Keratinocyte (primary cell): ENCODE measurements at regions not wholly inside any gene's neighbourhood (a gene's known extent, or its start where the extent isn't known, plus 50 kb on each side); places are given as distances from the start of the nearest gene placed in this dataset.

Source experiments
- DNase-seq: peaks from one replicate; pipeline ENCODE4 v3.0.0-alpha.2; 2011; ENCODE audit warnings: low read depth, missing footprints, low spot score
- FAIRE-seq: peaks from 2 replicates; lab custom pipeline; 2011; peaks lifted over from hg19 to GRCh38; lab: Jason Lieb, UNC
- H2AFZ ChIP-seq: 2 replicates; pipeline ENCODE4 v1.6.0; 2012; ENCODE audit warnings: low read length, control low read depth, inconsistent platforms; ENCODE audit not compliant: control insufficient read depth
- H3K27ac ChIP-seq: 2 replicates; pipeline ENCODE4 v1.5.1; 2011; ENCODE audit warnings: low read length; ENCODE audit not compliant: control insufficient read depth, insufficient read depth
- H3K27me3 ChIP-seq: 3 replicates; pipeline ENCODE4 v1.6.0; 2011; ENCODE audit warnings: low read length; ENCODE audit not compliant: control insufficient read depth, insufficient read depth; ENCODE audit errors: extremely low read depth
- H3K36me3 ChIP-seq, 2 experiments: 2 replicates in 1 of 2; 3 replicates in 1 of 2; pipeline ENCODE4 v1.5.1; 2011; ENCODE audit warnings: low read length in 2 of 2, mild to moderate bottlenecking in 1 of 2; ENCODE audit not compliant: control insufficient read depth in 2 of 2, insufficient read depth in 2 of 2; ENCODE audit errors: extremely low read depth in 1 of 2
- H3K4me1 ChIP-seq: 3 replicates; pipeline ENCODE4 v1.5.1; 2011; ENCODE audit warnings: low read length; ENCODE audit not compliant: control insufficient read depth, insufficient read depth; ENCODE audit errors: extremely low read depth
- H3K4me2 ChIP-seq: 3 replicates; pipeline ENCODE4 v1.6.0; 2011; ENCODE audit warnings: low read depth, low read length; ENCODE audit not compliant: control insufficient read depth, insufficient read depth; ENCODE audit errors: extremely low read depth
- H3K4me3 ChIP-seq, 3 experiments: fragments of 200-600 bp in 1 of 3; sonication (generic) in 1 of 3; 2 replicates in 2 of 3; 3 replicates in 1 of 3; pipeline ENCODE4 v1.5.1; 2011 to 2016; ENCODE audit warnings: low read length in 3 of 3, mild to moderate bottlenecking in 3 of 3, control low read depth in 2 of 3, inconsistent platforms in 1 of 3, low read depth in 1 of 3, mixed read lengths in 1 of 3, mixed run types in 1 of 3, moderate library complexity in 1 of 3; ENCODE audit not compliant: control insufficient read depth in 2 of 3, insufficient read depth in 2 of 3; ENCODE audit errors: extremely low read depth in 1 of 3
- H3K79me2 ChIP-seq: 2 replicates; pipeline ENCODE4 v1.6.0; 2012; ENCODE audit warnings: low read length; ENCODE audit not compliant: control insufficient read depth, insufficient read depth
- H3K9ac ChIP-seq: 3 replicates; pipeline ENCODE4 v1.6.0; 2011; ENCODE audit warnings: low read length; ENCODE audit not compliant: control insufficient read depth, insufficient read depth; ENCODE audit errors: extremely low read depth
- H3K9me1 ChIP-seq: 3 replicates; pipeline ENCODE4 v1.6.0; 2011; ENCODE audit warnings: low read length; ENCODE audit not compliant: control insufficient read depth, insufficient read depth; ENCODE audit errors: extremely low read depth
- H3K9me3 ChIP-seq: 2 replicates; pipeline ENCODE4 v1.5.1; 2012; ENCODE audit warnings: low read depth, low read length; ENCODE audit not compliant: control insufficient read depth
- H4K20me1 ChIP-seq: 3 replicates; pipeline ENCODE4 v1.6.0; 2011; ENCODE audit warnings: low read length; ENCODE audit not compliant: control insufficient read depth, insufficient read depth; ENCODE audit errors: extremely low read depth
- EZH2 ChIP-seq: IDR thresholded peaks from one replicate; pipeline ENCODE4 v1.6.1; 2012; ENCODE audit warnings: inconsistent platforms, mild to moderate bottlenecking, low read length, moderate library complexity
- dilution Hi-C: fragments of 300-500 bp; cut with MboI; formaldehyde crosslinking; loops from one replicate; pipeline ENCODE4 v1.7.0; 2020; ENCODE audit warnings: low sequenced_read_pairs; ENCODE audit not compliant: extremely low pct_ligation_motif_present
- TF ChIP-seq, protein P1 (sequence below), 3 experiments: IDR thresholded peaks in 1 of 3; conservative IDR thresholded peaks in 1 of 3; optimal IDR thresholded peaks in 1 of 3; 2 replicates in 2 of 3; 3 replicates in 1 of 3; pipeline versions ENCODE3 to v1.5.1; 2011; ENCODE audit warnings: low read length in 3 of 3, mild to moderate bottlenecking in 3 of 3, moderate library complexity in 2 of 3, control low read depth in 1 of 3, inconsistent platforms in 1 of 3; ENCODE audit not compliant: insufficient read depth in 2 of 3; ENCODE audit errors: extremely low read depth in 1 of 3

DNA sequence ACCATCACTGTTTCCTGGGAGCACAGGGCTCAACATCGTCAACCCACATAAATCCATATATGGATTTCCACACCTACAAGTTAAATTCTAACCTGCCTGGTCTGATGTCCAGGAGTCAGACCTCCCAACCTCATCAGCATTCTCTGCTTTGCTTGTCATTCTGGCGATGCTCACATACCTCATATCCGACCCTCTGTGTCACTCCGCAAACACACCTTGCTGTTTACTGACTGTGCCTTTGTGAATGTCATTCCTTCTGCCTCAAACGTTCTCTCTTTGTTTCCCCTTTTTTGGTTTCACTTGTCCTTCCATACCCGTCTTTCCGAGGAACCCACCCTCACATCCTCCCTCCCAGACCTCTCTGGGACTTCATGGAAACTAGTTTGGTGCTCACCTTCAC lies 187.1 kb downstream of the ACTR3 start:
- H3K36me3 ChIP-seq = no peaks in the 10 kb centered on the region
- DNase-seq (no peak), FAIRE-seq (no peak)
- no peaks in the 10 kb centered on the region for H4K20me1 ChIP-seq
- H3K4me1 ChIP-seq = no peaks in the 10 kb centered on the region
- no peak overlapping the region for H3K4me3 ChIP-seq
- no peak overlapping the region for H3K27ac ChIP-seq
- no peaks in the 10 kb centered on the region for H3K79me2 ChIP-seq
- TF ChIP-seq, protein P1, sequence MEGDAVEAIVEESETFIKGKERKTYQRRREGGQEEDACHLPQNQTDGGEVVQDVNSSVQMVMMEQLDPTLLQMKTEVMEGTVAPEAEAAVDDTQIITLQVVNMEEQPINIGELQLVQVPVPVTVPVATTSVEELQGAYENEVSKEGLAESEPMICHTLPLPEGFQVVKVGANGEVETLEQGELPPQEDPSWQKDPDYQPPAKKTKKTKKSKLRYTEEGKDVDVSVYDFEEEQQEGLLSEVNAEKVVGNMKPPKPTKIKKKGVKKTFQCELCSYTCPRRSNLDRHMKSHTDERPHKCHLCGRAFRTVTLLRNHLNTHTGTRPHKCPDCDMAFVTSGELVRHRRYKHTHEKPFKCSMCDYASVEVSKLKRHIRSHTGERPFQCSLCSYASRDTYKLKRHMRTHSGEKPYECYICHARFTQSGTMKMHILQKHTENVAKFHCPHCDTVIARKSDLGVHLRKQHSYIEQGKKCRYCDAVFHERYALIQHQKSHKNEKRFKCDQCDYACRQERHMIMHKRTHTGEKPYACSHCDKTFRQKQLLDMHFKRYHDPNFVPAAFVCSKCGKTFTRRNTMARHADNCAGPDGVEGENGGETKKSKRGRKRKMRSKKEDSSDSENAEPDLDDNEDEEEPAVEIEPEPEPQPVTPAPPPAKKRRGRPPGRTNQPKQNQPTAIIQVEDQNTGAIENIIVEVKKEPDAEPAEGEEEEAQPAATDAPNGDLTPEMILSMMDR (optimal IDR thresholded peaks at IDR 0.05 in 1 of 3, IDR thresholded peaks at IDR 0.05 in 1 of 3, conservative IDR thresholded peaks at IDR 0.05 in 1 of 3; ENCODE audit: extremely low read depth in 1 of 3, insufficient read depth in 2 of 3, low read length in 3 of 3) = no peak
- no peak for TF ChIP-seq EZH2
- no peak overlapping the region for H3K4me2 ChIP-seq
- no peaks in the 10 kb centered on the region for H3K9me1 ChIP-seq
- H2AFZ ChIP-seq = no peak overlapping the region
- H3K9me3 ChIP-seq = no peaks in the 10 kb centered on the region
- H3K27me3 ChIP-seq = no peaks in the 10 kb centered on the region
- no peak overlapping the region for H3K9ac ChIP-seq
- dilution Hi-C loops = no loop called here

DNA sequence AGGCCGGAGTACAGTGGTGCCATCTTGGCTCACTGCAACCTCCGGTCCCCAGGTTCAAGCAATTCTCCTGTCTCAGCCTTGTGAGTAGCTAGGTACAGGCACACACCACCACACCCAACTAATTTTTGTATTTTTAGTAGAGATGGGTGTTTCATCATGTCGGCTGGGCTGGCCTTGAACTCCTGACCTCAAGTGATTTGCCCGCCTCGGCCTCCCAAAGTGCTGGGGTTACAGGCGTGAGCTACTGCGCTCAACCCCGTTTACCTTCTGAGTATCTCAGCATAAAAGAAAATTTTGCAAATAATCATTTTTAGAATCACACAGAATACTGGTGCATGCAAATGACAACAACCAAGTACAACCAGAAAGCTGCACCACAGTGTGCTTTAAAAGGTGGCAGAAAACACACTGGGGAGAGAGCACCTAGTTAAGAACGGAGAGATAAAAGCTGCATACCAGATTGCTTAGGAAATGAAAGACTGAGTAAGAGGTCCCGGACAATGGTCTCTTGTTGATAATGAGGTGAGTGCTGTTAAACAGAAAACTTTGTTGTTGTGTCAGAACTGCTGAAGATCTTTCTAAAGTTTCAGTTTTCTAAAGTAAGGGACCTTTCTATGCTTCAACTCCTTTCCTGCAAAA lies 189.6 kb downstream of the ACTR3 start:
- dilution Hi-C loops = no loop called here
- FAIRE-seq (no peak), DNase-seq (no peak)
- no peaks in the 10 kb centered on the region for H3K4me1 ChIP-seq
- H3K9me1 ChIP-seq = no peaks in the 10 kb centered on the region
- no peak overlapping the region for H3K4me2 ChIP-seq
- H3K27me3 ChIP-seq = no peaks in the 10 kb centered on the region
- TF ChIP-seq, protein P1 (optimal IDR thresholded peaks at IDR 0.05 in 1 of 3, IDR thresholded peaks at IDR 0.05 in 1 of 3, conservative IDR thresholded peaks at IDR 0.05 in 1 of 3; ENCODE audit: extremely low read depth in 1 of 3, insufficient read depth in 2 of 3, low read length in 3 of 3) = no peak
- no peak for TF ChIP-seq EZH2
- H3K9ac ChIP-seq = no peak overlapping the region
- no peaks in the 10 kb centered on the region for H3K36me3 ChIP-seq
- H3K4me3 ChIP-seq = no peak overlapping the region
- no peaks in the 10 kb centered on the region for H3K9me3 ChIP-seq
- H3K79me2 ChIP-seq = no peaks in the 10 kb centered on the region
- no peak overlapping the region for H3K27ac ChIP-seq
- no peak overlapping the region for H2AFZ ChIP-seq
- H4K20me1 ChIP-seq = no peaks in the 10 kb centered on the region
